Astrocyte (in vitro differentiated cells and primary cell): ENCODE measurements at regions not wholly inside any gene's neighbourhood (a gene's known extent, or its start where the extent isn't known, plus 50 kb on each side); places are given as distances from the start of the nearest gene placed in this dataset.

Experiments used
- CTCF ChIP-seq: IDR thresholded peaks from 2 replicates; pipeline ENCODE4 v1.5.1; 2011; ENCODE audit warnings: low read depth, mild to moderate bottlenecking, inconsistent platforms, low read length, moderate library complexity; ENCODE audit not compliant: insufficient read depth
- EZH2 ChIP-seq: IDR thresholded peaks from 2 replicates; pipeline ENCODE4 v1.6.1; 2012; ENCODE audit warnings: mild to moderate bottlenecking, low read length, inconsistent platforms; ENCODE audit not compliant: insufficient read depth

- no peak for TF ChIP-seq CTCF
- TF ChIP-seq EZH2 = no peak
Observed at GRCh38 chr5:124036786-124037185, 524.8 kb downstream of the CSNK1G3 start.
